ENCODE measurements at regions not wholly inside any gene's neighbourhood (a gene's known extent, or its start where the extent isn't known, plus 50 kb on each side); places are given as distances from the start of the nearest gene placed in this dataset.

DNA sequence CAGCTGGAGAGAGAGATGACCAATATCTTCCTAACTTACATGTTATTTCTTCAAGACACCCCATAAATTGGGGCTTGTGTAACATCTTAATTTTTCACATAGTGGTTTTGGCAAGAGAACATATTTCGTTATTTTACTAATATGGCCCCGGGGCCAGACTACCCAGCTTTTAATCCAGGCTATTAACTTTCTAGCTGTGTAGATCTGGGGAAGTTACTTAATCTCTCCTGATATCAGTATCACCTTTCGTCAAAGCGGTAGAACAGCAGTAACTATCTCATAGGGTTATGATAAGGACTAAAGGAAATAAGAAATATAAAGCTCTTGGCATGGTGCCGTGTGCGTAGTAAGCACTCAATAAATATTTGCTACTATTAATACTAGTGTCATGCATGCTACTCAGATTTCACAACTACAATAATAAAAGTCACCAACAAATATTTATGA is 71.6 kb upstream of the LYZL1 start:
- WGBS, 5 donors = 27 to 56% (median 30%) methylated on average over 6 of the region's 6 CpGs
- no peaks in the 10 kb centered on the region for H3K36me3 ChIP-seq
- no peaks in the 10 kb centered on the region for H3K4me1 ChIP-seq
- intact Hi-C loops (cut with DNase I; ENCODE audit: low total_unique reads) = no loop called here
- H3K27ac ChIP-seq = no peak overlapping the region
- H3K27me3 ChIP-seq = peaks cover 0 to 20% (median 0%) of the 10 kb centered on the region in 3 donors
- H3K9me3 ChIP-seq = no peaks in the 10 kb centered on the region
- DNase-seq = no peak
- no peak for TF ChIP-seq POLR2A (IDR thresholded peaks at IDR 0.05)
- no peak for TF ChIP-seq EP300 (IDR thresholded peaks at IDR 0.05)
- no peak for TF ChIP-seq CTCF (IDR thresholded peaks at IDR 0.05)
- no peak for TF ChIP-seq POLR2AphosphoS5 (IDR thresholded peaks at IDR 0.05)
- no peak overlapping the region for H3K4me3 ChIP-seq

DNA sequence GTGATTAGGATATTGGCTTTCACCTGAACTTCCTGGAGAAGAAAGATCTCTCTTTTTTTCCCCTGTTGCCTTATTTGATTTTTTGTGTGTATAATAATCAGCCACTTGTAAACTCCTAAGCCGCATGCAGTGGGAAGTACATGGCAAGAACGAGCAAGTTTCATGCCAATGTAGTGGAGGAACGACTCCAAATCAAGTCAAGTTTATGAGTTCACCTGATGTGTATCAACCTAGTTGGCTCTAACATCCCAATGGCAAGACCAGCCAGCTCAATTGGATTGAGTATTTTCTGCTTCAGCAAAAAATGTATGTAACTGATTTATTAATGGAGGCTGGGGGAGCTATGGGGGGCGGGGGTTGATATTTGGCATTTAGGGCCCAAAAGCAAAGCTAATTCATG is 65.5 kb upstream of the LYZL1 start:
- 32 to 65% (median 42%) methylated on average over 4 of the region's 4 CpGs for WGBS, 5 donors
- no peak for TF ChIP-seq CTCF (IDR thresholded peaks at IDR 0.05)
- TF ChIP-seq EP300 (IDR thresholded peaks at IDR 0.05) = no peak
- TF ChIP-seq POLR2A (IDR thresholded peaks at IDR 0.05) = no peak
- TF ChIP-seq POLR2AphosphoS5 (IDR thresholded peaks at IDR 0.05) = no peak

GRCh38 chr10:29224631-29225030 is 64.2 kb upstream of the LYZL1 start:
- TF ChIP-seq EP300 (IDR thresholded peaks at IDR 0.05) (no peak), POLR2AphosphoS5 (IDR thresholded peaks at IDR 0.05) (no peak), POLR2A (IDR thresholded peaks at IDR 0.05) (no peak), CTCF (IDR thresholded peaks at IDR 0.05) (no peak)
- 56 to 88% (median 81%) methylated on average over 1 of the region's 1 CpG for WGBS, 5 donors
- intact Hi-C loops (cut with DNase I; ENCODE audit: low total_unique reads) = no loop called here
- no peaks in the 10 kb centered on the region for H3K9me3 ChIP-seq
- H3K36me3 ChIP-seq = no peaks in the 10 kb centered on the region
- no peak for DNase-seq
- no peaks in the 10 kb centered on the region for H3K4me1 ChIP-seq
- no peak overlapping the region for H3K27ac ChIP-seq
- H3K27me3 ChIP-seq = peaks cover 0 to 37% (median 0%) of the 10 kb centered on the region in 3 donors
- H3K4me3 ChIP-seq = no peak overlapping the region

More for the DNA sequence above, 65.5 kb upstream of the LYZL1 start:
- no peak for DNase-seq
- intact Hi-C loops (cut with DNase I; ENCODE audit: low total_unique reads) = no loop called here
- peaks cover 0 to 40% (median 0%) of the 10 kb centered on the region in 3 donors for H3K27me3 ChIP-seq
- H3K4me3 ChIP-seq = no peak overlapping the region
- no peaks in the 10 kb centered on the region for H3K4me1 ChIP-seq
- H3K27ac ChIP-seq = no peak overlapping the region
- no peaks in the 10 kb centered on the region for H3K36me3 ChIP-seq
- no peaks in the 10 kb centered on the region for H3K9me3 ChIP-seq

- H3K27ac ChIP-seq = no peak overlapping the region
- intact Hi-C loops (cut with DNase I; ENCODE audit: low total_unique reads) = no loop called here
- no peaks in the 10 kb centered on the region for H3K9me3 ChIP-seq
- 31 to 63% (median 55%) methylated on average over 2 of the region's 2 CpGs for WGBS, 5 donors
- H3K4me3 ChIP-seq = no peak overlapping the region
- TF ChIP-seq EP300 (IDR thresholded peaks at IDR 0.05) (no peak), CTCF (IDR thresholded peaks at IDR 0.05) (no peak), POLR2A (IDR thresholded peaks at IDR 0.05) (no peak), POLR2AphosphoS5 (IDR thresholded peaks at IDR 0.05) (no peak)
- H3K4me1 ChIP-seq = no peaks in the 10 kb centered on the region
- no peak for DNase-seq
- no peaks in the 10 kb centered on the region for H3K36me3 ChIP-seq
- peaks cover 0 to 41% (median 0%) of the 10 kb centered on the region in 3 donors for H3K27me3 ChIP-seq
Measured at GRCh38 chr10:29227201-29227600, 61.7 kb upstream of the LYZL1 start.

Measured in stomach (tissue), 8 donors.